ENCODE measurements at regions not wholly inside any gene's neighbourhood (a gene's known extent, or its start where the extent isn't known, plus 50 kb on each side); places are given as distances from the start of the nearest gene placed in this dataset.
"Not testable (repeated sequence)": the region's sequence is repeated elsewhere in the genome, so short reads cannot be mapped to it uniquely, and the experiment has no call there.

DNA sequence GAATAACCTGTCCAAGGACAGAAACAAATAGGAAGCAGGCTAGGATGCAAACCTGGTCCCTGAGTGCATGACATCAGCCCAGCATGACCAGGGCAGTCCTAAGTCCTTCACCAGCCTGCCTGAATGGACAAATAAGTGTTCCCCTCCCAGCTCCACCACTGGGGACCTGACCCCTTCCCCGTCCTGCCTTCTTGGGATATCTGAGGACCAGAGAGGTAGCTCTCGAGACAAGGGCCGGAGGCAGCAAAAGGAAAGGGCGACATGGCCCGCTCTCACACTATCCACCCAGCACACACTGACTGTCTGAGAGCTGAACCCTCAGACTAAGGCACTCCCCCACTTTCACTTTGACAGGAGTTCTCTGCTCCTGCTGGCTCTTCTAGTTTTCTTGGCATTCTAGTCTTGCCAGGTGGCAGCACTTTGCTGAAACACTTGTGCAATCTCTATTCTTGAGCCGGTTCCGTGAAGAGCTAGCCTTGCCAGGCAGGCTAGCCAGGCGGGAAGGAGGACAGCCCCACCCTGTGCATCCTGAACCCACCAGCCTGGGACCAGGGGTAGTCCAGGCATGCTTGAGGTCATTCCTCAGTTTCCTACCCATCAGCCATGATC is 251.1 kb upstream of the RAB4A start:
- ATAC-seq (no peak), DNase-seq (ENCODE audit: low spot score in 2 of 2) (no peak)
- Mint-ChIP-seq H3K9me3 (no peaks in the 10 kb centered on the region), H3K36me3 (no peaks in the 10 kb centered on the region), H3K27ac (no peak overlapping the region), H3K4me3 (no peak overlapping the region), H3K4me1 (peaks cover 2% of the 10 kb centered on the region)

DNA sequence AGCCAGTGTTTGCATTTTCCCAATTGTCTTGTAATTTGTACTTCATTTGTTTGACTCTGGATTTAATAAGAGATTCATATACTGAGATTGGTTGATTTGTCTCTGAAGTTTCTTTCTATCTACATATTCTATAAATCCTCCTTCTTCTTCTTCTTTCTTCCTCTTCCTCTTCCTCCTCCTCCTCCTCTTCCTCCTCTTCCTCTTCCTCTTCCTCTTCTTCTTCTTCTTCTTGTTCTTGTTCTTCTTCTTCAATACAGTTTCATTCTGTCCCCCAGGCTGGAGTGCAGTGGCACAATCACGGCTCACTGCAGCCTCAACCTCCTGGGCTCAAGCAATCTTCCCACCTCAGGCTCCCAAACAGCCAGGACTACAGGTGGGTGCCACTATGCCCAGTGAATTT is 249.9 kb upstream of the RAB4A start:
- H3K36me3 Mint-ChIP-seq; H3K9me3 Mint-ChIP-seq; H3K4me3 Mint-ChIP-seq; DNase-seq (ENCODE audit: low spot score in 2 of 2); ATAC-seq; H3K4me1 Mint-ChIP-seq: not testable (repeated sequence)
- H3K27ac Mint-ChIP-seq = peak overlapping the region; percentile 10

DNA sequence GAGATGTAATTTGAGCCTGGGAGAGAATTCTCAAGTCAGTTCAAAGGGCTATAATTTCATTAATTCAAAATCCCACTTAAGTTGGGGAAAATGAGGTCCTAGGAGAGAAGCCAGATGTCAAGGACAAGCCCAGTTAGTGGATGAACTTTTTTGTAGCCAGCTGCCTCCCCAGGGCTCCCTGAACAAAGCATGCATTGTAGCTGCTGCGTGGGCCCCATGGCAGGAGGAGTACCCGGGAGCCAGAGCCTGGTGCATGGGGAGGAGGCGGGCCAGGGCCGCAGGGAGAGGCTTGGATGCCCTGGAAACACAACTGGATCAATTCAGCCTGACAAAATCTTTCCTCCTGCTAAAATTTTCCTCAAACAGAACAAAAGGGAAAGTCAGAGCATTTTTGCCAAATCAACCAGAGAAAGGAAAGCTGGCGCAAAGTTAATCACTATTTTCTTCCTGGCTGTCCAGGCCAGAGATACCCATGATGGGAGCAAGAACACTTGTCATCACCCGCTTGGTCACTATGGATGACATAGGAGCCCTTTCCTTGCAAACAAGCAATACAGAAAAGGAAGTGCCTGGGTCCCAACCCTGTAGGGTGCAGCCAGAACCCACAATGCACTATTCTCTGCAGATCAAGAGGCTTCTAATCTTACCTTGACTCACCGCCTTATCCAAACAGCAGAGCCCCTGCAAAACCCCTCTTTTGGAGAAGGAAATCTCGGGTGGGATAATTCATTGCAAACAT is 248.1 kb upstream of the RAB4A start:
- ATAC-seq = no peak
- peaks cover 15% of the 10 kb centered on the region for H3K4me1 Mint-ChIP-seq
- H3K27ac Mint-ChIP-seq = no peak overlapping the region
- no peaks in the 10 kb centered on the region for H3K36me3 Mint-ChIP-seq
- no peak overlapping the region for H3K4me3 Mint-ChIP-seq
- DNase-seq (ENCODE audit: low spot score in 2 of 2) = no peak
- no peaks in the 10 kb centered on the region for H3K9me3 Mint-ChIP-seq

DNA sequence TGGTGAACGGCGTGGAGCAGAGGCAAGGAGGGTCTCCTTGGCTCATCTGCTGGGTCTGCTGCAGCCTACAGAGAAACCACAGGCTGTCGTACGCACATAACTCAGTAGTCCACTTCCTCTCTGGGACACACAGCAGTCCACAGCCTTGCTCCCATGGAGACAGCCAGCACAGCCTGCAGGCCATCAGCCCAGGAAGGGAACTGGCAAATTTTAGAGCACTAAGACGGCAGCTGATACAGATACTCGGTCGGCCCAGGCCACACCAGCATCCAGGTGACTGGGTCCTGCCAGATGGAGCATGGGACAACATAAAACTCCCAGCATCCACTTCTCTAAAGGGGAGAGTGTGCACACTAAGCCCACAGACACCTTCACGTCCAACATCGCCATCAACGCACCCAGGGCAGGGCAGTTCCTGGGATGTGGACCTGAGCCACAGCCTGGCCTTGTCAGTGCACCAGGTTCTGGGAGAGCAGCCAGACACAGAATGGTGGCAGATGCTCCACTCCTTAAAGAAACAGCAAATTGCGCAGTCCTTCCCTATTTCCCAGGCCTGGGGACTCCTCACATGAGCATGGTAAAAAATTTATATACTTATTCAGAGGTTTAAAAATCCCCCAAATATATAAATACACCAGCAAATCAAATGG is 247.1 kb upstream of the RAB4A start:
- DNase-seq (ENCODE audit: low spot score in 2 of 2) (no peak), ATAC-seq (no peak)
- H3K4me1 Mint-ChIP-seq = peaks cover 18% of the 10 kb centered on the region
- H3K36me3 Mint-ChIP-seq = no peaks in the 10 kb centered on the region
- no peak overlapping the region for H3K4me3 Mint-ChIP-seq
- no peaks in the 10 kb centered on the region for H3K9me3 Mint-ChIP-seq
- H3K27ac Mint-ChIP-seq = no peak overlapping the region

DNA sequence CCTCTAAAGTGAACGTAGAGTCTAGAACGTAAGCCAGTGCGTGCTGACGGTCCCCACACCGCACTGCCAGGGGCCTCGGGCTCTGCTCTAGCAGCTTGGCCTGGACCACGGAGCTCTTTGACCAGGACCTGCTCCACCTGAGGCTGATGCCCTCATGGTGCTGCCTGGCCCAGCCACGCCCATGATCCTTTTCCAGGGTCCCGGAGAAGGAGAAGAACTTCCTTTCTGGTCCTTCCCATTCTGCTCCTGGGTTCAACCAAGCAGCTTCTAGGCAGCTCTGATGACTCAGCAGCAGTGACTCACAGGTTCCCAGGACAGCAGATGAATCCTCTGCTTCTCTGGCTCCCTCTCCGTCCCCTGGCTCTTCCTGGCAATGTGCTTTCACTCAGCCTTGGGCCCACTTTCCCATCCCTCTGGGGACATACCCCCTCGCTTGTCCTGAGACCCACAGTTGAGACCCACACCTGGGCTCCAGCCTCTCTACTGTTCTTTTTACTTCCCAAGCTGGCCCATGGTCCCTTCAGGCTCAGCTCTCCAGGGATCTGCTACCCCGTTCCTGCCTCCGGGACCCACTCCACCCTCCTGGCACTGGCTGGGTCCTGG is 246.3 kb upstream of the RAB4A start:
- Mint-ChIP-seq H3K4me1 (peaks cover 18% of the 10 kb centered on the region), H3K36me3 (no peaks in the 10 kb centered on the region), H3K27ac (no peak overlapping the region), H3K4me3 (no peak overlapping the region), H3K9me3 (no peaks in the 10 kb centered on the region)
- no peak for DNase-seq (ENCODE audit: low spot score in 2 of 2)
- peak; percentile 45 for ATAC-seq

DNA sequence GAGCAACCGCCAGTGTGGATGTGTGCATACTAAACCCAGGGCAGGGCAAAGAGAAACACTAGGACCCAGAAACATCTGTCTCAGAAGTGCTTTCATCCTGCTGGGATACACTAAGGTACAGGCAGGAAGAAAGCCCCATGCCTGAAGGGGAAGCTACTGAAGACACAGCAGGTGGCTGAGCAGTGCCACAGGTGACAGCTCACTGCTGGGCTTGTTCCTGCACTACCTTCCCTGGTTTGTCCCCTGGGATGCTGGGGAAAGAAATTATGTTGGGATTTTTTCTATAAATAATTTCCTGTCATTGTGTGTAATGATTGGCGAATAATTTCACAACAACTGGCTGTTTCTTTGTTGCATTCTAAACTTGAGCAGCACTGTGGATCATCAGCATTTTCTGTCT is 245.3 kb upstream of the RAB4A start:
- H3K9me3 Mint-ChIP-seq = no peaks in the 10 kb centered on the region
- no peak overlapping the region for H3K4me3 Mint-ChIP-seq
- H3K36me3 Mint-ChIP-seq = no peaks in the 10 kb centered on the region
- no peak overlapping the region for H3K27ac Mint-ChIP-seq
- DNase-seq (ENCODE audit: low spot score in 2 of 2) (no peak), ATAC-seq (no peak)
- H3K4me1 Mint-ChIP-seq = peaks cover 18% of the 10 kb centered on the region

DNA sequence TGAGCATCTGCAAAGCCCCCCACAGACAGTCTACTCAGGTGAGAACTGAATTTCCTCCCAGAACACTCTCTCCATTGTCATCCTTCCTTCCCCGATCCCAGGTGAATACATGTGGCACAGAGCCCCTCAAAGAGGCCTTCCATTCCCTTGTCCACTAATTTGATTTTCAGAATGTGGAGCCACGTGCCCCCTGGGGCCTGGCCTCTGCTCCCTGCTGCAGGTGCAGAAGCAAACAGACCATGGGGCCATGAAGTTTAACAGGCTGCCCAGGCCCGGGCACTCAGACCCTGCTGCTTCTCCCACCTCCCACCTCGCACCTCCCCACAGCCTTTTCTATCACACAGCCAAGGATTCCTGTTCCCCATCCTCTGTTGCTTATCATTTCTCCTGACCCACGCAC is 243.8 kb upstream of the RAB4A start:
- Mint-ChIP-seq H3K36me3 (no peaks in the 10 kb centered on the region), H3K4me3 (peak overlapping the region; percentile 44), H3K4me1 (peaks cover 26% of the 10 kb centered on the region), H3K27ac (peak overlapping the region; percentile 27), H3K9me3 (no peaks in the 10 kb centered on the region)
- DNase-seq (ENCODE audit: low spot score in 2 of 2) = no peak
- ATAC-seq = no peak

DNA sequence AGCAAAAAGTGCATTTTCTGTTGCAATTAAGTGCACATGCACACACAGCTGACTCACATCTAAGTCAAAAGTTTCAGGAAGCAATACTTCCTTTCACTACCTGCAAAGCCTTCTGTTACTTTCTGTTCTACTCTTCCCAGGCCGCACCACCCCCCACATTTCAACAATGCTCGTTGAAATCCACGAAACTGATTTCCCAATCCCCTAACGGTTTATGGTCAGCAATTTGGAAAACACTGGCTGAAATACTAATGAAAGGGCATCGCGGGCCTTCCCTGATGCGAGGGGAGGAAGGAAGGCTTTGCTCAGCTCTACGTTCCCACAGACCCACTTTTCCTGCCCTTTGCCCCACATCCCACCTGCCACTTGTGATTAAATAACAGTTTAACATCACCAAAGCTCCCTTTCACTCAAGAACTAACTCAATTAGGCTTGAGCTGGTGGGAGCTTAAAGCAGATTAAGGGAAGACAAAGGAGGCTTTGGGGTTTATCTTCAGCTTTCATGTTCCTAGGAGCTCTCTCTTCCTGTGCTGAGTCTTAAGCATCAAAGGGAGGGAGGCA is 243.2 kb upstream of the RAB4A start:
- peak overlapping the region; percentile 27 for H3K27ac Mint-ChIP-seq
- no peaks in the 10 kb centered on the region for H3K36me3 Mint-ChIP-seq
- peak overlapping the region; percentile 44 for H3K4me3 Mint-ChIP-seq
- peaks cover 32% of the 10 kb centered on the region for H3K4me1 Mint-ChIP-seq
- no peaks in the 10 kb centered on the region for H3K9me3 Mint-ChIP-seq
- ATAC-seq (peak; percentile 77), DNase-seq (ENCODE audit: low spot score in 2 of 2) (no peak)

DNA sequence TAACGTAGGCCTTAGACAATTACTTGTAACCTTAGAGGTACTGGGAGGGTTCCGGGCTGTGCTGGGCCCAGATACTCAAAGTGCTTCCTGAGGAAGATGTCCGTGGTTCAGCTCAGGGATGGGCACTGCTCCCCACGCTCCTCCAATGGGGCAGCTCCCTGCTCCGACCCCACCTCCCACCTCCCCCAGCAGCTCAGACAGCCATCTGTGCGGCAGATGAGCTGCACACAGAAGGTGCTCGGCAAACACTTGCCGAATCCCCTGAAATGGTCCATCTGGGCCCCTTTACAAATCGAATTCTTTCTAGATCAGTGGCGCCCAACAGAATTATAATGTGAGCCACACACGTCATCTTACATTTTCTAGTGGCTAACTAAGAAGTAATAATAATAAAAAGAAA is 242.4 kb upstream of the RAB4A start:
- peaks cover 40% of the 10 kb centered on the region for H3K4me1 Mint-ChIP-seq
- DNase-seq (ENCODE audit: low spot score in 2 of 2) = no peak
- ATAC-seq = no peak
- H3K9me3 Mint-ChIP-seq = no peaks in the 10 kb centered on the region
- H3K4me3 Mint-ChIP-seq = no peak overlapping the region
- no peak overlapping the region for H3K27ac Mint-ChIP-seq
- H3K36me3 Mint-ChIP-seq = no peaks in the 10 kb centered on the region

DNA sequence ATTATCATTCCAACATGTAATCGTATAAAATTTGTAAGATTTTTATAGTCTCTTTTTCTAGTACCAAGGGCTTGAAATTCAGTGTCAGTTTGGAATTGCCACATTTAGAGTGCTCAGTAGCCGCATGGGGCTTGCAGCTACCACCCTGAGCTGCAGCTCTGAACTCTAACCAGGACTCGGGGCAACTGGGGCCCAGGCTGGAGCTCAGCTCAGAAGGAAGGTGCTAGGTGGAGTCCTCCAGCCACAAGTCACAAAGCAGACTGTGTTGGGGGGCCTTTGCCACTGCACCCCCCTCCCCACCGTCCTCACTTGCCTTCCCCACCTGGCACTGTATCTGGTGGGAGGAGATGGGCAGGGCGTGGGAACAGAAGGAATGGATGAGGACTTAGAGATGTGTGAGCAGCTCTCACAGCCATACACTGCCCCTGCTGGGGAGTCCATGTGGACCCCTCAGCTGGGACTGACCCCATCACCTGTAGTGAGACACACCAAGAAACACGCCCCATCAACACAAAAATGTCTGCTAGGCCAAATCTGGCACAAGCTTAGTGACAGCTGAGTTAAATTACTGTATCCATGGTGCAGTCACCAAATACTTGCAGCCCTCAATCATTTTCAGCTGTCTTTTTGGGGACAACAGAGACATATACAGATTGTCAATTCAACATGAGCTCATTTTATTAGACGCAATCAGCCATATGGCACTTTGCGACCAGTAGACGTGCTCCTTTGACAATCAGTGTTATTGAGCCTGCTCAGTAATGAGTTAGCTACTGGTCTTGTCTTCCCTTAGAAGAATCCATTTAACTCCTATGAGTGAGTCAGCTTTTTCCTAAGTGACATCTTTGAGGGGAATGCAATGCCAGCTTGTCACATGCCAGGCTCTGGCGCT is 241.7 kb upstream of the RAB4A start:
- peaks cover 47% of the 10 kb centered on the region for H3K4me1 Mint-ChIP-seq
- no peaks in the 10 kb centered on the region for H3K9me3 Mint-ChIP-seq
- H3K4me3 Mint-ChIP-seq = no peak overlapping the region
- ATAC-seq (no peak), DNase-seq (ENCODE audit: low spot score in 2 of 2) (no peak)
- H3K27ac Mint-ChIP-seq = no peak overlapping the region
- H3K36me3 Mint-ChIP-seq = no peaks in the 10 kb centered on the region

DNA sequence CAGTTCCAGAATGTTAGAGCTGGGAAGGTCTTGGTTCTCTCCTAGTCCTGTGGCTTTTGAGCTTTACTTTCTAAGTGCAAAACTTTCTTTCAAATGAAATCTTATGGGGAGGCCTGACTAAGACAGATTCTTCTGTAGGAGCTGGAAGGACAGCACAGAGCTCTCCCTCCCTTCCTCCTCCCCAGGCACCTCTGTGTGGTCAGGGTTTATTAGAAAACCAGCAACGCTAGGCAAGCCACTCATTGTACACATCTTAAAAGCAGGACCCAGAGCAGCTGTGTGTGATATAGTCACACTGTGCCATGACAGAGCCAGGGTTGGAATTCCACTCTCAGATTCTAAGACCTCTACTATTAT is 241.1 kb upstream of the RAB4A start:
- Mint-ChIP-seq H3K4me1 (peaks cover 51% of the 10 kb centered on the region), H3K9me3 (no peaks in the 10 kb centered on the region), H3K36me3 (no peaks in the 10 kb centered on the region), H3K4me3 (no peak overlapping the region), H3K27ac (no peak overlapping the region)
- DNase-seq (ENCODE audit: low spot score in 2 of 2) (no peak), ATAC-seq (no peak)

DNA sequence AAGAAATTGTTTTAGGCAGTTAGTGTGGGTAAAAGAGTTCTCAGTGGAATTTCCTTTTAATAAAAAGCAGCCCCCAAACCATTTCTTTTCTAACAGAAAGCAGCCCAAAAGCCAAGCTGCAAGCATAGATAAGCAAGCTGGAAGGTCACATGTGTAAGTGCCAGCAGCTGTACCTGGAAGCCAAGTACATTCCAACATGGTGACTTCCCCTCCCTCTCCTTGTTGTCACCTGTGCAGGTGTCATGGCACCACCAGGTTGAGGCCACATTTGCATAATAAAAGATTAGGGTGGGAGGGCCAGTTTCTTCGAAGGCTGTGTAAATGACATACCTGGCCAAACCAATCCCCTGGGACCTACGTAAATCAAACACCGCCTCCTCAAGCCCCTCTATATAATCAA is 240.3 kb upstream of the RAB4A start:
- Mint-ChIP-seq H3K27ac (no peak overlapping the region), H3K36me3 (no peaks in the 10 kb centered on the region), H3K4me3 (no peak overlapping the region), H3K9me3 (no peaks in the 10 kb centered on the region), H3K4me1 (peaks cover 56% of the 10 kb centered on the region)
- DNase-seq (ENCODE audit: low spot score in 2 of 2) = no peak
- no peak for ATAC-seq

DNA sequence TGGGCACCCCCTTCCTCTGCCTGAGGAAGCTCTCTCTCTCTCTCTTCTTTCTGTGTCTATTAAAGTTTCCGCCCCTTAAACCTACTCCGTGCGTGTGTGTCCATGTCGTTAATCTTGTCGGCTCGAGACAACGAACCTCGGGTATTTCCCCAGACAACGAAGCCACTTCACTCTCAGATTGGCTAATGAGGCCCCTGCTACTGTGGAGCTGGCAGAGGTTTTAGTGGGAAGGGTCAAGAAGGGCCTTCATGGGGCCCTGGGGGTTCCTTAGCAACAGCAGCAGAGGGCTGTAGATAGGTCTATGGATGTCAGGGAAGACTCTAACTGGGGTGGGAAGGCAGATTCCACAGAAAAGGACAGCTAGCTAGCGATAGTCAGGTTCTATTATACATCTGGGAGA is 239.8 kb upstream of the RAB4A start:
- no peak for DNase-seq (ENCODE audit: low spot score in 2 of 2)
- no peaks in the 10 kb centered on the region for H3K36me3 Mint-ChIP-seq
- peaks cover 60% of the 10 kb centered on the region for H3K4me1 Mint-ChIP-seq
- no peak for ATAC-seq
- no peak overlapping the region for H3K4me3 Mint-ChIP-seq
- no peaks in the 10 kb centered on the region for H3K9me3 Mint-ChIP-seq
- H3K27ac Mint-ChIP-seq = no peak overlapping the region

DNA sequence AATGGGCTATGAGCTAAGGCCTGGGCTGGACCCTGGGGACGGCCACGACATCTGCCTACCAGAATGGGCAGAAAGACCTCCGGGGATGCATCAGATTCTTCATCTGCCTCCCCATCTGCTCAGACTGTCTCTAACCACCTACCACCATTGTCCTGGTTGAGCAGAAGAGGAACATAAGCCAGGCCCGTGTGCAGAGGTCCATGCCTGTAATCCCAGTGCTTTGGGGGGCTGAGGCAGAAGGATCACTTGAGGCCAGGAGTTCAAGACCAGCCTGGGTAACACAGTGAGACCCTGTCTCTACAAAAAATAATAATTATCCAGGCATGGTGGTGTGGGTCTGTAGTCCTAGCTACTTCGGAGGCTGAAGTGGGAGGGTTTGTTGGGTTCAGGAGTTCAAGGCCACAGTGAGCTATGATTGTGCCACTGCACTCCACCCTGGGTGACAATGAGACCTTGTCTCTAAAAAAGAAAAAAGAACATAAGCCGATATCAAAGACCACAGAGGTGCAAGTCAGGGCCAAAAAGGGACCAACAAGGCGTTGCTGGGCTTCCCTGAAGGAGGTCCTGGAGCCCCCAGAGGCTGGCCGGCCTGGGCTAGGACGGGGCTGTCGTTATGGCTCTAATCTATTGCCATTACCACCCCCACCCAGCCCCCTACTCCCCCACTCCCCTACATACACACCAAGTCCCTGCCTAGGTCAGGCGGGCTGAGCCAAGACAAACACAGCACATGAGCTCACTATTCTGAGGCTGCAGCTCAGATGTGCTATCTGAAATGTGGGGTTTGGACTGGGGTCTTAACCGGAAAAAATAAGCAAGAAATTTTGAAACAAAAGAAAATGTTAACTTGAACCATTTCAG is 239.2 kb upstream of the RAB4A start:
- Mint-ChIP-seq H3K4me1 (peaks cover 66% of the 10 kb centered on the region), H3K36me3 (no peaks in the 10 kb centered on the region), H3K9me3 (no peaks in the 10 kb centered on the region), H3K27ac (no peak overlapping the region), H3K4me3 (no peak overlapping the region)
- no peak for ATAC-seq
- no peak for DNase-seq (ENCODE audit: low spot score in 2 of 2)

All from stimulated activated effector memory CD8-positive, alpha-beta T cell treated with anti-CD3 and anti-CD28 coated beads, Interleukin-12 subunit alpha, Interleukin-12 subunit beta, amount 100 ng/mL, for 72 hours (primary cell).